GM12864 (cell line): ENCODE measurements at regions not wholly inside any gene's neighbourhood (a gene's known extent, or its start where the extent isn't known, plus 50 kb on each side); places are given as distances from the start of the nearest gene placed in this dataset.
"Not testable (repeated sequence)": the region's sequence is repeated elsewhere in the genome, so short reads cannot be mapped to it uniquely, and the experiment has no call there.

ENCODE experiments used
- DNase-seq: peaks from one replicate; pipeline ENCODE4 v3.0.0-alpha.2; 2011; ENCODE audit warnings: low read depth
- H3K4me3 ChIP-seq: 2 replicates; pipeline ENCODE4 v1.5.1; 2011; ENCODE audit warnings: mild to moderate bottlenecking, low read depth, low read length, control low read depth
- TF ChIP-seq, protein P1 (sequence below): IDR thresholded peaks from 2 replicates; pipeline ENCODE4 v1.5.1; 2011; ENCODE audit warnings: low read depth, mild to moderate bottlenecking, moderate library complexity, low read length, control low read depth, inconsistent platforms; ENCODE audit errors: missing control alignments

DNA sequence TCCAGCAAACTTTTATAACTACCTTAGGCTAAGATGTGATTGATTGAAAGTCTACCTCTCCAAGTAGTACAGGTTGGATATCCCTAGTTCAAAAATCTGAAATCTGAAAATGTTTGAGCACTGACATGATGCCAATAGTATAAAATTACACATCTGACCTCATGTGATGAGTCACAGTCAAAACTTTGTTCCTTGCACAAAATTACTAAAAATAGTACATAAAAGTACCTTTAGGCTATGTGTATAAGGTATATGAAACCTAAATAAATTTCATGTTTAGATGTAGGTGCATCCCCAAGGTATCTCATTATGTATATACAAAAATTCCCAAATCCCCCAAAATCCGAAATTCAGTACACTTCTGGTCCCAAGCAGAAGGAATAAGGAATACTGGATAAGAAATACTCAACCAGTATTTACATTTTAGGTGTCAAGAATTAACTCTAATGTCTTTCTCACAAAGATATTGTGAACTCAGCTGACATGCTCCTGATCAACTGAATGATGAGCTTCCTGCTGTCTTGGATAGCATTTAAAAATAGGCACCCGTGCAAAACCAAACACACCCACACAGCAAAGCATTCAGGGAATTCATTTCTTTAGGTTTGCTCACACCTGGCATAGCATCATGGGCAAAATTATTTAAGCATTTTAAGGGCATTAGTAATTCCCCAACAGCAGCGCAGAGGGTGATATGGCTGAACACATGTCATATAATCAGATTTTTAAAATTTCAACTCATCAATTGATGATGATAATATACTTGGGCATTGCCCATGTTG is 497.4 kb upstream of the MEIS1 start:
- no peak for DNase-seq
- TF ChIP-seq, protein P1, sequence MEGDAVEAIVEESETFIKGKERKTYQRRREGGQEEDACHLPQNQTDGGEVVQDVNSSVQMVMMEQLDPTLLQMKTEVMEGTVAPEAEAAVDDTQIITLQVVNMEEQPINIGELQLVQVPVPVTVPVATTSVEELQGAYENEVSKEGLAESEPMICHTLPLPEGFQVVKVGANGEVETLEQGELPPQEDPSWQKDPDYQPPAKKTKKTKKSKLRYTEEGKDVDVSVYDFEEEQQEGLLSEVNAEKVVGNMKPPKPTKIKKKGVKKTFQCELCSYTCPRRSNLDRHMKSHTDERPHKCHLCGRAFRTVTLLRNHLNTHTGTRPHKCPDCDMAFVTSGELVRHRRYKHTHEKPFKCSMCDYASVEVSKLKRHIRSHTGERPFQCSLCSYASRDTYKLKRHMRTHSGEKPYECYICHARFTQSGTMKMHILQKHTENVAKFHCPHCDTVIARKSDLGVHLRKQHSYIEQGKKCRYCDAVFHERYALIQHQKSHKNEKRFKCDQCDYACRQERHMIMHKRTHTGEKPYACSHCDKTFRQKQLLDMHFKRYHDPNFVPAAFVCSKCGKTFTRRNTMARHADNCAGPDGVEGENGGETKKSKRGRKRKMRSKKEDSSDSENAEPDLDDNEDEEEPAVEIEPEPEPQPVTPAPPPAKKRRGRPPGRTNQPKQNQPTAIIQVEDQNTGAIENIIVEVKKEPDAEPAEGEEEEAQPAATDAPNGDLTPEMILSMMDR, result no peak
- H3K4me3 ChIP-seq, result no peak overlapping the region

DNA sequence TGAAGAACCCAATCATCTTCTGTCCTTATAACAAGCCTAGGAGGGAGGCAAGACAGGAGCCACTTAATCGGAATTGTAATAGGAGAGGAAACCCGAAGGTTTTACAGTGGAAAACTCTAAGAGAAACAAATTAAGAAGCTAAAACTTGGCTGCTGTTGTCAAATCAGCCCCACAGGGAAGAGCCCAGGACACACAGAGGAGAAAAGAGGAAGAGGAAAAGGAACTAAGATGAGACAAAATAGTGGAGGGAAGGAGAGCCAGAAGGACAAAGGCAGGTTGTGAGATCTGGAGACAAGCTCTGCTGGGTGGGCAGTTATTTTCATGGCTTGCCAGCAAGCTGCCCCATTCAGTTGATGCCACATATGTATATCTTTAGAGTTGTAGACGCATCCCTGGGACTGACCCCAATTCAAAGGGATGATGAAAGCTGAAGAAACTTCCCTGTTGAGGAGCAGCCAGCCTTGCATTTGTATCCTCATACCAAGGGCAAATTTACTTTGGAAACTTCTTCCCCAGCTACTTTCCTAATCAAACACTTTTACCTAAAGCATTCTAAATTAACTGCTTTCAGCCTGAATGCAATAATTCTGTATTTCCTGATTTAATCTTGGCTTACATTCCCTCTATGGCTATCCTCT is 499.8 kb upstream of the MEIS1 start:
- no peak for DNase-seq
- H3K4me3 ChIP-seq, result no peak overlapping the region
- TF ChIP-seq, protein P1, result no peak

DNA sequence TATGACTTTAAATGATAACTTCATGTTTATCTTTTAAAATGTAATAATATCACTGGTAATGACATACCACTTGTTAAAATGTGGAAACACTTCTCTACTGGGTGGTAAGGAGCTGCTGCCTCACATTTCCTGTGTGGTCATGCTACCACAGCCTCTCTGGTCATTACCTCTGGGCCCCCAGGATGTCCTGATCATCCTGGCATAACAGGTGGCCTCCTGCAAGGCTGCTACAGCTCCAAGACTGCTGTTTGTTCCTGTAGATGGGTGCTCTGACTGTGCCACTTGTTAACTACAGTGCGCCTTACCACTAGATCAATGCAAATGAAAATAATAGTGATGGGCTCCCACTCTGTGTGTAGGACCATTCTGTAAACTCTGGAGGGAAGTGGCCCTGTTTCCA is 500.2 kb upstream of the SPRED2 start:
- DNase-seq, result no peak
- TF ChIP-seq, protein P1, result no peak

DNA sequence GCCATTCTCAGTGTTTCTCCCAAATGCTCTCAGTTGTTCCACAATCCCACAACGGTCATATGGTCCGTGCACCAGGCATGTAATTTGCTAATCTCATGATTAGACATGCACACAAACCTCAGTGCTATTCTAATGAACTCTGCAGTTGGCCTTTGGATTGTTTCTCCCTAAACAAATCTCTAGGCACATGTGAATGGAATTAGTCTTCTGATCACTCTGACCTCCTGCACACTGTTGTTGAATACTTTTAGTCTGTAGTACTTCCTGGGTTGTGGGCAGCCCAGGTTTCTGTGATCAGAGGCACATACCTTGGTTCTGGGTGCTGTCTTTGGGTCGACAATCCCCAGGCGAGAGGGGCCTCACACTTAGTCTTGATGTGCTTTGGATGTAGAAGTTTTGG is 498.7 kb upstream of the SPRED2 start:
- TF ChIP-seq, protein P1, result no peak
- no peak overlapping the region for H3K4me3 ChIP-seq
- no peak for DNase-seq

More for the DNA sequence above, 500.2 kb upstream of the SPRED2 start:
- no peak overlapping the region for H3K4me3 ChIP-seq

- no peak overlapping the region for H3K4me3 ChIP-seq
- TF ChIP-seq, protein P1, result no peak
- no peak for DNase-seq
Observed at GRCh38 chr2:65930259-65930658, 497.9 kb upstream of the SPRED2 start.

DNA sequence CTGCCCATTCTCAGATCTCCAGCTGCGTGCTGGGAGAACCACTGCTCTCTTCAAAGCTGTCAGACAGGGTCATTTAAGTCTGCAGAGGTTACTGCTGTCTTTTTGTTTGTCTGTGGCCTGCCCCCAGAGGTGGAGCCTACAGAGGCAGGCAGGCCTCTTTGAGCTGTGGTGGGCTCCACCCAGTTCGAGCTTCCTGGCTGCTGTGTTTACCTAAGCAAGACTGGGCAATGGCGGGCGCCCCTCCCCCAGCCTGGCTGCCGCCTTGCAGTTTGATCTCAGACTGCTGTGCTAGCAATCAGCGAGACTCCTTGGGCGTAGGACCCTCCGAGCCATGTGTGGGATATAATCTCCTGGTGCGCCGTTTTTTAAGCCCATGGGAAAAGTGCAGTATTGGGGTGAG is 497.3 kb upstream of the SPRED2 start:
- not testable (repeated sequence) for DNase-seq, H3K4me3 ChIP-seq

DNA sequence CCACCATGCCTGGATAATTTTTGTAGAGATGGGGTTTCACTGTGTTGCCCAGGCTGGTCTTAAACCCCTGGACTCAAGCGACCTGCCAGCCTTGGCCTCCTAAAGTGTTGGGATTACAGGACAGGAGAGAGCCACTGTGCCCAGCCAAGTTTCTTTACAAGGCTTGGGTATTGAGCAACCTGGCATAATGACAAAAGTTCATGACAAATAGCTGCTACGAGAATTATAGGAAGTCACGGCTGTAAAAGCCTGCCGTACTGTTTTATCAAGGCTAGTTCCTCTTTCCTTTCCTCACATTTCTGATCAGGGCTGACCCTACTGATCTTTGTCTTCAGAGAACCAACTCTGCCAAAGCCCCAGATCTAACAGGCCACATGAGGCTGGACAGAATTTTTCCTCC is 490.4 kb upstream of the SPRED2 start:
- no peak overlapping the region for H3K4me3 ChIP-seq
- TF ChIP-seq, protein P1, result no peak
- DNase-seq, result no peak
